ENCODE measurements at regions not wholly inside any gene's neighbourhood (a gene's known extent, or its start where the extent isn't known, plus 50 kb on each side); places are given as distances from the start of the nearest gene placed in this dataset.

DNA sequence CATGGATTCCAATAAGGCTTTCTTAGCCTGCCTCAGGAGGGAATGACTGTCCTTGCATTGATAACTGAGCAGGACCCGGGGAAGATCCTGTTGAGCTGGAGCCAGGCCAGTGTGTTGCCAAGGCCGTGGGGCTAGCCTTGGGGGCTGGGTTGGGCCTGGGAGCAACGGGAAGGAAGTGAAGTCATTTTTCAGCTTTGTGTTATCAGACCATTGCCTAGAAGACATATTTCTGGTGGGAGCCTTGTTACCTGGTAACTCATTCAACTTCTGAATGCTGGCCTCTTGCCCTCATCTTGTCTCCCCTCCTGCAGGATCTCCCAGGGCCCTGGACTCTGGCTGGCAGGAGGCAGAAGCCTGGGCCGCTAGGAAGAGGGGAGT lies 92.7 kb upstream of the MGAT5 start:
- Histone ChIP-seq H3K36me3 (ENCODE audit: control insufficient read depth, insufficient read depth, low read length) (peaks cover 6% of the 10 kb centered on the region), H3K14ac (replicated peaks; ENCODE audit: low read depth, low read length) (no peak overlapping the region), H3K23ac (ENCODE audit: low read depth, low read length) (no peak overlapping the region), H4K20me1 (ENCODE audit: insufficient read depth, low read length) (peaks cover 91% of the 10 kb centered on the region), H3K27ac (ENCODE audit: insufficient read depth, low read length) (no peak overlapping the region), H4K5ac (ENCODE audit: low read depth, low read length) (no peak overlapping the region), H3K27me3 (ENCODE audit: control insufficient read depth, insufficient read depth, low read length) (no peaks in the 10 kb centered on the region), H2BK20ac (ENCODE audit: low read depth, low read length) (0 out of 2 replicates have a peak overlapping the region, but pooled peaks have one; percentile 21), H3K4me1 (ENCODE audit: control insufficient read depth, insufficient read depth, low read length) (peaks cover 15% of the 10 kb centered on the region), H3K4me3 (ENCODE audit: insufficient read depth, low read depth, low read length) (no peak overlapping the region), H3K4me2 (ENCODE audit: low read depth, low read length) (no peak overlapping the region; the same call in 1 of the 2 replicates), H2BK120ac (ENCODE audit: low read depth, low read length) (no peak overlapping the region), H2BK5ac (ENCODE audit: low read depth, low read length, poor library complexity, severe bottlenecking) (no peak overlapping the region), H3K18ac (ENCODE audit: low read depth, low read length) (no peak overlapping the region), H3K9me1 (ENCODE audit: insufficient read depth, low read length) (peaks cover 24% of the 10 kb centered on the region), H2AFZ (replicated peaks; ENCODE audit: low read length, poor library complexity) (no peak overlapping the region), H2BK15ac (ENCODE audit: low read depth, low read length) (no peak overlapping the region), H2AK5ac (ENCODE audit: low read depth, low read length) (no peak overlapping the region), H3K56ac (ENCODE audit: extremely low read depth, insufficient read depth, low read length) (no peak overlapping the region), H3K4ac (ENCODE audit: low read depth, low read length) (no peak overlapping the region), H3K79me1 (ENCODE audit: low read depth in 1 of 2, low read length in 2 of 2) (peaks cover 56 to 92% of the 10 kb centered on the region in 2 experiments), H4K8ac (ENCODE audit: low read depth in 2 of 2, low read length in 2 of 2) (no peak overlapping the region), H3K9me3 (ENCODE audit: control insufficient read depth, insufficient read depth, low read length) (no peaks in the 10 kb centered on the region), H4K91ac (ENCODE audit: insufficient read depth, low read depth, low read length) (no peak overlapping the region), H2AK9ac (replicated peaks; ENCODE audit: low read depth, low read length, poor library complexity) (no peak overlapping the region), H3K9ac (ENCODE audit: low read depth, low read length) (no peak overlapping the region)
- dilution Hi-C loops (cut with HindIII; ENCODE audit: low sequenced_read_pairs, unreplicated experiment) (no loop called here), in situ Hi-C loops (cut with MboI; ENCODE audit: low sequenced_read_pairs) (no loop called here), intact Hi-C loops (cut with micrococcal nuclease) (no loop called here)
- CTCF ChIA-PET, result no interaction called here
- no TSS peak for BruUV-seq (replicated peaks)
- POLR2A ChIA-PET (ENCODE audit: unreplicated experiment), result no interaction called here
- DNase-seq (no peak), ATAC-seq (ENCODE audit: low read depth) (no peak; the same call in 1 of the 2 replicates)
- WGBS, 2 experiments (ENCODE audit: extremely low coverage in 2 of 2, insufficient read length in 1 of 2), result 28% methylated on average over 2 of the region's 4 CpGs; no CpG with 5 or more reads in 1 of the 2 experiments
- TF ChIP-seq MAZ (IDR thresholded peaks at IDR 0.05; ENCODE audit: borderline replicate concordance, low read depth, low read length) (no peak), POLR2A (IDR thresholded peaks at IDR 0.05; ENCODE audit: low read depth, low read length) (no peak), SMC3 (IDR thresholded peaks at IDR 0.05; ENCODE audit: low read depth, low read length) (no peak), BHLHE40 (IDR thresholded peaks at IDR 0.05; ENCODE audit: low read depth, low read length) (no peak), CHD1 (IDR thresholded peaks at IDR 0.05; ENCODE audit: low read depth, low read length) (no peak), CEBPB (IDR thresholded peaks at IDR 0.05; ENCODE audit: low read depth, low read length) (no peak), MXI1 (IDR thresholded peaks at IDR 0.05; ENCODE audit: borderline replicate concordance, low read depth, low read length) (no peak)
